Mucosa of descending colon (tissue), 3 donors: ENCODE measurements at regions not wholly inside any gene's neighbourhood (a gene's known extent, or its start where the extent isn't known, plus 50 kb on each side); places are given as distances from the start of the nearest gene placed in this dataset.

Experiments
- ATAC-seq: fragments of 200-7000 bp; cut with Tn5 transposase; one replicate; pipeline ENCODE4 v1.9.1; 2020; ENCODE audit warnings: mild to moderate bottlenecking, moderate library complexity
- DNase-seq, 3 donors: peaks; one replicate each; pipeline ENCODE4 v3.0.0-alpha.2; 2020
- H3K36me3 ChIP-seq: fragments of 200-600 bp; one replicate; pipeline ENCODE4 v1.8.0; 2021; ENCODE audit warnings: low read depth, mild to moderate bottlenecking
- H3K4me1 ChIP-seq: fragments of 200-600 bp; one replicate; pipeline ENCODE4 v1.8.0; 2021; ENCODE audit warnings: low read depth, mild to moderate bottlenecking
- H3K4me3 ChIP-seq: fragments of 200-600 bp; one replicate; pipeline ENCODE4 v1.8.0; 2021; ENCODE audit warnings: mild to moderate bottlenecking
- H3K9me3 ChIP-seq: fragments of 200-600 bp; one replicate; pipeline ENCODE4 v1.8.0; 2021; ENCODE audit warnings: mild to moderate bottlenecking
- intact Hi-C, 2 donors: fragments of 100-400 bp; cut with DNase I in 1 of 2; cut with micrococcal nuclease in 1 of 2; formaldehyde crosslinking; loops; one replicate each; pipeline versions ENCODE4 v1.11.0 to v1.11.1; 2022; cut with DNase I, micrococcal nuclease
- TF ChIP-seq, protein P1 (sequence below): fragments of 200-600 bp; IDR thresholded peaks from one replicate; pipeline ENCODE4 v1.8.0; 2022; ENCODE audit warnings: antibody characterized with exemption, mild to moderate bottlenecking
- donor health status: DM: no; HTN: no; CAD: no; lungs with moderate emphysema.
- donor health status: DM: no; HTN: no; CAD: no.
- donor health status: DM: no; HTN: yes; CAD: no.

DNA sequence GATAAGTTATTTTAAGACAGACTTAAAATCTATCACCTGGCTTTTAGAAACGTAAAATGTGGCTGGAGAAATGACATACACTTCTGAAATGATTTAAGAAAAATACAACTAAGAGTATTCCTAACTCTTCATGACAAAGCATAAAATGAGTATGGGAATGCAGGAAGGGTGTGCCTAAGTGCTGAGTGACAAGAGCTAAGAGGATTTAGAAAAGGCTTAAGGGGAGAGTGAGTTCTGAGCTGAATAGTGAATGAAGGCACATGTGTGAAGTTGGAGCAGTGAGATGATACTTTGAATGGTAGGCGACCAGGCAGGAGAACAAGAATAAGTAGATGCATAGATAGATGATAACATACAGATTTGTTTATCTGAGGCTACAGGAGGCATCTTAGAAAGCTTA is 458.3 kb upstream of the TENM3 start:
- H3K4me1 ChIP-seq: no peaks in the 10 kb centered on the region
- DNase-seq: no peak
- ATAC-seq: no peak
- H3K36me3 ChIP-seq: no peaks in the 10 kb centered on the region
- intact Hi-C loops: no loop called here
- H3K9me3 ChIP-seq: no peaks in the 10 kb centered on the region
- no peak overlapping the region for H3K4me3 ChIP-seq
- TF ChIP-seq, protein P1, sequence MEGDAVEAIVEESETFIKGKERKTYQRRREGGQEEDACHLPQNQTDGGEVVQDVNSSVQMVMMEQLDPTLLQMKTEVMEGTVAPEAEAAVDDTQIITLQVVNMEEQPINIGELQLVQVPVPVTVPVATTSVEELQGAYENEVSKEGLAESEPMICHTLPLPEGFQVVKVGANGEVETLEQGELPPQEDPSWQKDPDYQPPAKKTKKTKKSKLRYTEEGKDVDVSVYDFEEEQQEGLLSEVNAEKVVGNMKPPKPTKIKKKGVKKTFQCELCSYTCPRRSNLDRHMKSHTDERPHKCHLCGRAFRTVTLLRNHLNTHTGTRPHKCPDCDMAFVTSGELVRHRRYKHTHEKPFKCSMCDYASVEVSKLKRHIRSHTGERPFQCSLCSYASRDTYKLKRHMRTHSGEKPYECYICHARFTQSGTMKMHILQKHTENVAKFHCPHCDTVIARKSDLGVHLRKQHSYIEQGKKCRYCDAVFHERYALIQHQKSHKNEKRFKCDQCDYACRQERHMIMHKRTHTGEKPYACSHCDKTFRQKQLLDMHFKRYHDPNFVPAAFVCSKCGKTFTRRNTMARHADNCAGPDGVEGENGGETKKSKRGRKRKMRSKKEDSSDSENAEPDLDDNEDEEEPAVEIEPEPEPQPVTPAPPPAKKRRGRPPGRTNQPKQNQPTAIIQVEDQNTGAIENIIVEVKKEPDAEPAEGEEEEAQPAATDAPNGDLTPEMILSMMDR: no peak

- H3K4me1 ChIP-seq: no peaks in the 10 kb centered on the region
- H3K9me3 ChIP-seq: no peaks in the 10 kb centered on the region
- DNase-seq (no peak), ATAC-seq (no peak)
- H3K4me3 ChIP-seq: no peak overlapping the region
- TF ChIP-seq, protein P1: no peak
- intact Hi-C loops: no loop called here
- no peaks in the 10 kb centered on the region for H3K36me3 ChIP-seq
Observed at GRCh38 chr4:181792641-181793040, 450.6 kb upstream of the TENM3 start.

- Histone ChIP-seq H3K36me3 (no peaks in the 10 kb centered on the region), H3K4me3 (no peak overlapping the region), H3K4me1 (no peaks in the 10 kb centered on the region), H3K9me3 (no peaks in the 10 kb centered on the region)
- ATAC-seq (no peak), DNase-seq (no peak)
- intact Hi-C loops: no loop called here
- TF ChIP-seq, protein P1: no peak
Observed at GRCh38 chr4:181793096-181793495, 450.1 kb upstream of the TENM3 start.

DNA sequence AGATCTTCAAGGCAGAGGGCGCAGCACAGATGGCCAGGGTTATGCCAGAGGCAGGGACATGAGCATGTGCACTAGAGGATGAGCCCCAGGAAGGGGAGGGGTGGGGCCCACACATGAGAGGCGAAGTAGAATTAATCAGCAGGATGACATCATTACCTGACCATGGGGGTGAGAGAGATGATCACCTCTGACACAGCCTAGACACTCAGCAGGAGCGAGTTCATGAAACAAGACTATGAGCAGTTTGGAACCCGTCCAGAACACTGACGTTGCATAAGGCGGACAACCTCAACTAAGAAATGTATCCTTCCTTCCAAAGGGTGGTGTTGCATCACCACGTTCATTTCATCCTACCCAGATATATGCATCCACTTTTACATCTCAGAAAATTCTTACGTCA is 446.7 kb upstream of the TENM3 start:
- TF ChIP-seq, protein P1: no peak
- intact Hi-C loops: no loop called here
- Histone ChIP-seq H3K4me3 (no peak overlapping the region), H3K9me3 (no peaks in the 10 kb centered on the region), H3K36me3 (no peaks in the 10 kb centered on the region), H3K4me1 (no peaks in the 10 kb centered on the region)
- ATAC-seq: no peak
- no peak for DNase-seq

- Histone ChIP-seq H3K36me3 (no peaks in the 10 kb centered on the region), H3K4me3 (no peak overlapping the region), H3K4me1 (no peaks in the 10 kb centered on the region), H3K9me3 (no peaks in the 10 kb centered on the region)
- DNase-seq (no peak), ATAC-seq (no peak)
- intact Hi-C loops: no loop called here
- TF ChIP-seq, protein P1: no peak
Observed at GRCh38 chr4:181798536-181798935, 444.7 kb upstream of the TENM3 start.

DNA sequence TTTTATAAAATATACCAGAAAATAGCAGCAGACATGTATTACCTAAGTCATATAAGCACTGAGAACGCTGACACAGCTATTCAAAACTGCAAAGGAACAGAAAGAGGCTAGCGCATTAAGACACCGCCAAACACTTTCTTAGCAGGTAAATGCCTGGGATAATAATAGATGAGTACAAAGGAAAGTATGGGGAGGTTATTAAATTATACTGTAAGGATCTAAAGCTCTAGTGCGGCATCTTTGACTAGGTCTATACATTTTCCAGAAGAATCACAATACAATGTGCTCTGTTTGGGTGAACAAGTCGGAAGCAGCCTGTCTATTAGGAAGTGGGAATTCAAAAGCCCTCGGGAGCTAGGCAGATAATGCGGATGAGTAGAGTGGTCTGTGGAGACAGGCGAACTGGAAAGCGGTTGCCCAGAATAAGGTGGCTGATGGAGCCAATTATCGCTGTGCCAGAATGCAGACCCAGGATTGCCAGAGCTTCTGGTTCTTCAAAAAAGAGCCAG is 443.6 kb upstream of the TENM3 start:
- ATAC-seq: no peak
- intact Hi-C loops: no loop called here
- TF ChIP-seq, protein P1: no peak

More for the DNA sequence above, 443.6 kb upstream of the TENM3 start:
- H3K36me3 ChIP-seq: no peaks in the 10 kb centered on the region
- no peaks in the 10 kb centered on the region for H3K9me3 ChIP-seq
- no peak overlapping the region for H3K4me3 ChIP-seq
- DNase-seq: no peak
- H3K4me1 ChIP-seq: no peaks in the 10 kb centered on the region
